ENCODE measurements at regions not wholly inside any gene's neighbourhood (a gene's known extent, or its start where the extent isn't known, plus 50 kb on each side); places are given as distances from the start of the nearest gene placed in this dataset.

GRCh38 chrX:7334253-7334935 lies 186.4 kb upstream of the PUDP start:
- H3K4me3 ChIP-seq (ENCODE audit: control insufficient read depth, low read depth, low read length): no peak overlapping the region
- no peak for TF ChIP-seq CTCF (conservative IDR thresholded peaks at IDR 0.05; ENCODE audit: control insufficient read depth, insufficient read depth, low read depth, low read length)
- peak; percentile 89 for DNase-seq (ENCODE audit: low read depth)

- DNase-seq (ENCODE audit: low read depth): peak; percentile 96
- H3K4me3 ChIP-seq (ENCODE audit: control insufficient read depth, low read depth, low read length): no peak overlapping the region
- no peak for TF ChIP-seq CTCF (conservative IDR thresholded peaks at IDR 0.05; ENCODE audit: control insufficient read depth, insufficient read depth, low read depth, low read length)
Measured at GRCh38 chrX:7330971-7331746, 183.2 kb upstream of the PUDP start.

DNA sequence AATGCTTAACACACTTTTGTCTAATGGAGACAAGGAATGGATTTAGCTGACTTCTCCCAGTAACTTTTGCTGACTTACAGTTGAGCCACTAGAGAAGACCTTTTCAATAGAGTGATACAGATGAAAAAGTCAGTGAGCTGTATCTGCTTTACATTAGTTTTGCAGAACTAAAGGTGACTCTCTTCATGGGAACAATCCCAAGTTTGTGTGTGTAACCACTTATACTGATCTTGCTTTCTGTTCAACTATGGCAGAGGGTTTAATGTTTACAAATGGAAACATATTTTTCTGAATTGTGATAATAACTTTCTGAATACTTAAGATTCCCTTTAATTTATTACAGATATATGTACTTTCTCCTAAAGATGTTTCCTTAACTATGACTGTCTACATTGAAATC lies 182.6 kb upstream of the PUDP start:
- no peak overlapping the region for H3K4me3 ChIP-seq (ENCODE audit: control insufficient read depth, low read depth, low read length)
- TF ChIP-seq CTCF (conservative IDR thresholded peaks at IDR 0.05; ENCODE audit: control insufficient read depth, insufficient read depth, low read depth, low read length): no peak
- DNase-seq (ENCODE audit: low read depth): peak; percentile 74

DNA sequence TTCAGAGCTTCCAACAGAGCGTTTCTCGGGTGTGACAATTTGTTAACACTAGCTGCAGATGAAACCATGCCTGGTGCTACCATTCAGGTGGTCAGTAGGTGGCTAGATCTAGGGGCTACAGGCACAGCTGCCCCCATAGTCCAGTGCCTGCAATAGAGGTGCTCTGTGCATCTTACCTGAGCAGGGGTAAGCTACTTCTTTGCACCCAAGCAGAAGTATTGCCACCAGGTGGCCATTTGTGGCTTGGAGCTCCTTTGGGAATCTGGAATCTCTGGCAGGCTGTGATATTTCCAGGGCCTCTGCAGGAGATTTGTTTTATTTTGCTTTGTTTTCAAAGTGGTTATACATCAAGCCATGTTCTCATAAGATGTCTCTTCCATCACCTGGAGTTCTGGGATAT lies 170.7 kb upstream of the PUDP start:
- TF ChIP-seq CTCF (conservative IDR thresholded peaks at IDR 0.05; ENCODE audit: control insufficient read depth, insufficient read depth, low read depth, low read length): no peak
- no peak overlapping the region for H3K4me3 ChIP-seq (ENCODE audit: control insufficient read depth, low read depth, low read length)
- no peak for DNase-seq (ENCODE audit: low read depth)

DNA sequence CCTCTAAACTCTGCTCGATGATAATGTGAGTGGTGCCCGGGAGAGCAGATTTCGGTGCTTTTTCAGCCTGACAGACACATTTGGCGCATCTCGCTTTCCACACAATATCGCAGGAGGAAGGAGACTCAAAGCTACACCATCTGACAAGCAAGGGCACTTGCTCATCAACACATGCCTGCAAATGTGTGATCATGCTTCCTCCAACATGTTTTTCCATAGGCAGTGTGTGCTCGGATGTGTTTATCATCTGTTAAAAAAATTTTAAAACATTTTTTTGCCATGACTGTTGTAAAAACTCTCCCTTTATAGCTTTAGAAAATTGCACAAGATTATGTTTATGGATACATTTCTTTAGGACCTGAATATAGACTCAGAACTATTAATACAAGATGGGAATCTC lies 170.3 kb upstream of the PUDP start:
- H3K4me3 ChIP-seq (ENCODE audit: control insufficient read depth, low read depth, low read length): no peak overlapping the region
- no peak for TF ChIP-seq CTCF (conservative IDR thresholded peaks at IDR 0.05; ENCODE audit: control insufficient read depth, insufficient read depth, low read depth, low read length)
- peak; percentile 7 for DNase-seq (ENCODE audit: low read depth)

DNA sequence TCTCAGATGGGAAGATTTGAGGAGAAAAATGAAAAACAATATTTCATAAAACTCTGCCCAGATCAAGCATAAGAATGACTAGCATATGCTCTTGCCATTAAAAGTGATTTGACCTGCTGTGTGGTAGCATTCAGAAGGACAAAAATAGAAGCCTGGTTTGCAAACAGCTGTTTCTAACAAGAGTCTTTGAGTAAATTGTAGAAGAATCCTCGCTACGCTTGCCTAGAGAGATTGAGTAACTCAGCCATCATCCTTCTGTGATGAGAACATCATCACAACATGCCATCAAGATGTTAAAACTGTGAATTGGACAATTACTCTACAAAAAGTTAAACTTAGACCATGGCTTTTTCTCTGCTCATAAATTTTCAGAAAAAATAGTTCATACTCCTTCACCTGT lies 168.9 kb upstream of the PUDP start:
- peak; percentile 62 for DNase-seq (ENCODE audit: low read depth)
- no peak overlapping the region for H3K4me3 ChIP-seq (ENCODE audit: control insufficient read depth, low read depth, low read length)
- TF ChIP-seq CTCF (conservative IDR thresholded peaks at IDR 0.05; ENCODE audit: control insufficient read depth, insufficient read depth, low read depth, low read length): no peak
